Erythroblast (primary cell): ENCODE measurements at regions not wholly inside any gene's neighbourhood (a gene's known extent, or its start where the extent isn't known, plus 50 kb on each side); places are given as distances from the start of the nearest gene placed in this dataset.

ENCODE experiments used
- GATA1 ChIP-seq: IDR thresholded peaks from 2 replicates; pipeline ENCODE4 v1.6.1; 2011; ENCODE audit warnings: low read depth, mild to moderate bottlenecking, control low read depth, low read length, moderate library complexity
- POLR2A ChIP-seq: IDR thresholded peaks from 2 replicates; pipeline ENCODE4 v1.6.1; 2011; ENCODE audit warnings: mild to moderate bottlenecking, low read length

DNA sequence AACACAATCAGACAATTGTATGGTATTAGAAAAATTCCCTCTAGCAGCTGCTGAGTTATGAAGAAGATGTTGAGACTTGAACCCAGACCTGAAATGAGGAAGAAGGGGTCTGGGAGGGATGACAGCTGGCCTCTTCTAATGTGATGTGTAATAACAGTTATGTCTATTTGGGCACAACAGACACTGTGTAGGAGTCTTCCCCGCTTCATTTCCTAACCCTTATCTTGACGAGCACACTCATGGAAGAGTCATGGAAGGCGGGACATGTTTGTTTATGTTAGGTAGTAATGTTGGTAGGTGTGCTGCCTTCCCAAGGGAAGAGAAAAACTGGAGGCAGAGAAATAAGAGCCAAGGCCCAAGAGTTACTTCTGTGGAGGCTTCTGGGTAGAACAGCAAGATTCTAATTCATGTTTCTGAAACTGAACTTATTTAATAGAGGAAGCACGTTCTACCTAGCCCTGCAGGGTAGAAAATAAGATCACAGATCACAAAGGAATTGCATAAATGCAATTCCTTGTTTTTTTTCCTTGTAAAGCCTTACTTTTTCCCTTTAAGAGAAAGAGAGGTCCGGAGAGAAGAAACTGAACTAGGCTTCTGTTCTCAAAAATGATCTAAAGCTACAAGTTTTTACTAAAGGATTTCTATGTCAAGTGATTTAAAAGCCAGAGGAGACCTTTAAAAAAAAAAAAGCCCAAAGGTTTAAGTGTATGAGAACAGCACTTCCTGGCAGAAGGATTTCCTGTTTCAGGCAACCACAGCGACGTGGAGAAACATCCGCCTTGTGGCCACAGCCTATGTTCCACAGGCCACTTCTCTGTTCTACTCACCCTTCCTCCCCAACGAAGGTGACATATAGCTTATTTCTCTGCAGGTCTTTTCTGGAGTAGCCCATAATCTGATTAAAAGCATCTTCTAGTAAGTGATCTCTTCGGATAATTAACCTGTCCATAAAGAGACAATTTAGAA is 68.5 kb upstream of the STK17B start:
- TF ChIP-seq POLR2A = no peak
- no peak for TF ChIP-seq GATA1
